Progenitor cell of endocrine pancreas (in vitro differentiated cells): ENCODE measurements at regions not wholly inside any gene's neighbourhood (a gene's known extent, or its start where the extent isn't known, plus 50 kb on each side); places are given as distances from the start of the nearest gene placed in this dataset.
"Not testable (repeated sequence)": the region's sequence is repeated elsewhere in the genome, so short reads cannot be mapped to it uniquely, and the experiment has no call there.

Experiments used
- DNase-seq: peaks from one replicate; pipeline ENCODE4 v3.0.0; 2021; ENCODE audit warnings: low spot score; ENCODE audit not compliant: unreplicated experiment
- H3K27ac Mint-ChIP-seq: 2 replicates; pipeline ENCODE4 v1.8.0; 2021; ENCODE audit warnings: mild to moderate bottlenecking, moderate library complexity, mixed read lengths
- H3K27me3 Mint-ChIP-seq: 2 replicates; pipeline ENCODE4 v1.8.0; 2021; ENCODE audit warnings: mixed read lengths
- H3K36me3 Mint-ChIP-seq: 2 replicates; pipeline ENCODE4 v1.8.0; 2022; ENCODE audit warnings: mixed read lengths; ENCODE audit not compliant: insufficient read depth
- H3K4me1 Mint-ChIP-seq: 2 replicates; pipeline ENCODE4 v1.8.0; 2021; ENCODE audit warnings: low read depth, mixed read lengths
- H3K4me3 Mint-ChIP-seq: 2 replicates; pipeline ENCODE4 v1.8.0; 2021; ENCODE audit warnings: low read depth, mild to moderate bottlenecking, moderate library complexity, mixed read lengths
- H3K9me3 Mint-ChIP-seq: 2 replicates; pipeline ENCODE4 v1.8.0; 2021; ENCODE audit warnings: low read depth, mixed read lengths

DNA sequence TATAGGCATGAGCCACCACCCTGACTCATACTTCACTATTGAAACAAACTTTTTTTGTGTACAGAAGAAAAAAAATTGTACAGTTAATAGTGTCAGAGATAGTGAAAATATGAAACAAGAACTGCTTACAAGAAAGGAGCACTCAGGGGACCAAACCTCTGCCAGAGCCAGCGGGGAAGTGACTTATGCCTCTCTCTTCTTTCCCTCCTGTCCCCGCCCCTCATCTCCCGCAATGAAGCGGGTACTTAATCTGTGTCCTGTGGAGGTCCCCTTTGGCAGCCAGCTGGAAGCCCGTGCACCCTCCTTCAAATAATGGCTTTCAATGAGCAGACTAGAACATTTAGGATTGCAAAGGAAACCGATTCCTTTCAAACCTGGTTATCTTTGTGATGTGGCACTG, 51.5 kb downstream of the PPIAL4A start:
- H3K27me3 Mint-ChIP-seq, H3K4me3 Mint-ChIP-seq, H3K9me3 Mint-ChIP-seq, H3K36me3 Mint-ChIP-seq, H3K27ac Mint-ChIP-seq, DNase-seq: not testable (repeated sequence)
- H3K4me1 Mint-ChIP-seq, result peaks cover 14% of the 10 kb centered on the region

- not testable (repeated sequence) for DNase-seq, H3K36me3 Mint-ChIP-seq, H3K27me3 Mint-ChIP-seq, H3K9me3 Mint-ChIP-seq
- Mint-ChIP-seq H3K4me3 (peak overlapping the region; percentile 85), H3K4me1 (peaks cover 14% of the 10 kb centered on the region), H3K27ac (peak overlapping the region; percentile 100)
These were observed 52.3 kb downstream of the PPIAL4A start for GRCh38 chr1:120941836-120942217.

DNA sequence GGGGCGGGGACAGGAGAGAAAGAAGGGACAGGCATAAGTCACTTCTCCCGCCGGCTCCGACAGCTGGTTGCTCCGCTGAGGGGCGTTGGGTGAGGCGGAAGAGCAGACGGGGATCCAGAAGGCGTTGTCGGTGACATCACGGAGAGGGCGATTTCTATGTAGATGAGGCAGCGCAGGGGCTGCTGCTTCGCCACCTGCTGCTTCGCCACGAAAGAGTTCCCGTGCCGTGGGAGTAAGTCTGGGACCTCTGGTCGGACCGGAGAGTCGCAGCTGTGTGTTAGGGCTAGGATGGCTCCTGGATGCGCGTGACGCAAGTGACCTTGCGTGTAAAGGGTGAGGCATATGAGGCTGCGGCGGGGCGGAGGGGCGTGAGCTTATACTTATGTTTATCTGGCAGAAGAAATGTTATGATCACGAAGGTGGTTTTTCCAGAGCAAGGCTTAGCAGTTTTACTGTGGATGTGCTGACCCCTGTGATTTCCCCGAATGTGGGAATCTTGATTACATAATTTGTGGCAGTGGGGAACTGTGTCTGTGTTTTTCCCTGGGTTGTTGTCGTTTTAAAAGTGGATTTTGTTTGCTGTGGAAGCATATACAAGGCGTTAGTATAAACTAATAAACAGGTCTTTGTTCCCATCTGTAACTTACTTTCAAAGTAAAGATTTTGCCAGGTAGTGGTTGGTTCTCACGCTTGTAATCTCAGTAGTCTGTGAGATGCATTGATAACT, 52.8 kb downstream of the PPIAL4A start:
- DNase-seq, result peak; percentile 24
- not testable (repeated sequence) for H3K27me3 Mint-ChIP-seq, H3K36me3 Mint-ChIP-seq, H3K9me3 Mint-ChIP-seq
- H3K4me1 Mint-ChIP-seq, result peaks cover 14% of the 10 kb centered on the region
- peak overlapping the region; percentile 85 for H3K4me3 Mint-ChIP-seq
- H3K27ac Mint-ChIP-seq, result peak overlapping the region; percentile 100

- Mint-ChIP-seq H3K4me3 (peak overlapping the region; percentile 85), H3K27ac (peak overlapping the region; percentile 100), H3K4me1 (peaks cover 14% of the 10 kb centered on the region)
- H3K9me3 Mint-ChIP-seq, DNase-seq, H3K36me3 Mint-ChIP-seq, H3K27me3 Mint-ChIP-seq: not testable (repeated sequence)
These were observed 53.4 kb downstream of the PPIAL4A start for GRCh38 chr1:120942945-120943319.

DNA sequence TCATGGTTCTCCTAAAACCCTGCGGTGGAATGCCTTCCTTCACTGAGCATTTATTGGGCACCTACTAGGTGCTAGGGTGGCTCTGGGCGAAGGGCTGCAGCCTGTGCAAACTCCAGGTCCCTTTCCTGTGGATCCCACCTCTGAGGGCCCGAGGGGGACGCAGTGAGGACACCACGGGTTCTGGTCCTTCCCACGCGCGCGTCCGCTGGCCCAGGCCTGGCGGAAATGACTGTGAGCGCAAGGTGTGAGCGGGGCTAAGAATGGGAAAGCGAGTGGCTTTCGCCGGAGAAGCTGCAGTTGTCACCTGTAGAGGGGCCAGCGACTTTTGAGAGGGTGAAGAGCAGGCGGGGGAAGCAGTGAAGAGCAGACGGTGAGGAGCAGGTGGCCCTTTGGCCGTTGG, 55.1 kb downstream of the PPIAL4A start:
- H3K4me3 Mint-ChIP-seq, DNase-seq, H3K9me3 Mint-ChIP-seq, H3K27me3 Mint-ChIP-seq, H3K36me3 Mint-ChIP-seq, H3K27ac Mint-ChIP-seq: not testable (repeated sequence)
- H3K4me1 Mint-ChIP-seq, result peaks cover 14% of the 10 kb centered on the region

- not testable (repeated sequence) for H3K4me3 Mint-ChIP-seq, DNase-seq, H3K36me3 Mint-ChIP-seq, H3K27ac Mint-ChIP-seq, H3K9me3 Mint-ChIP-seq, H3K27me3 Mint-ChIP-seq
- peaks cover 14% of the 10 kb centered on the region for H3K4me1 Mint-ChIP-seq
These were observed 55.6 kb downstream of the PPIAL4A start for GRCh38 chr1:120945122-120945521.

GRCh38 chr1:120947114-120947513, 57.5 kb downstream of the PPIAL4A start:
- not testable (repeated sequence) for H3K36me3 Mint-ChIP-seq, DNase-seq, H3K9me3 Mint-ChIP-seq, H3K4me3 Mint-ChIP-seq, H3K27ac Mint-ChIP-seq, H3K4me1 Mint-ChIP-seq, H3K27me3 Mint-ChIP-seq

DNA sequence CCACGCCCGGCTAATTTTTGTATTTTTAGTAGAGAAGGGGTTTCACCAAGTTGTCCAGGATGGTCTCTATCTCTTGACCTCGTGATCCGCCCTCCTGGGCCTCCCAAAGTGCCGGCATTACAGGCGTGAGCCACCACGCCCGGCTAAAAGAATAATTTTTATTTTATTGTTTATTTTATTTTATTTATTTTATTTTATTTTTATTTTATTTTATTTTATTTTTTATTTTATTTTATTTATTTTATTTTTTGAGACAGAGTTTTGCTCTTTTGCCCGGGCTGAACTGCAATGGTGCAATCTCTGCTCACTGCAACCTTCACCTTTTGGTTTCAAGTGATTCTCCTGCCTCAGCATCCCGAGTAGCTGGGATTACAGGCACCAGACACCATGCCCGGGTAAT, 60.2 kb downstream of the PPIAL4A start:
- H3K27me3 Mint-ChIP-seq, H3K4me1 Mint-ChIP-seq, DNase-seq, H3K9me3 Mint-ChIP-seq, H3K27ac Mint-ChIP-seq, H3K4me3 Mint-ChIP-seq, H3K36me3 Mint-ChIP-seq: not testable (repeated sequence)

- H3K4me3 Mint-ChIP-seq, DNase-seq, H3K4me1 Mint-ChIP-seq, H3K27ac Mint-ChIP-seq, H3K36me3 Mint-ChIP-seq, H3K9me3 Mint-ChIP-seq, H3K27me3 Mint-ChIP-seq: not testable (repeated sequence)
These were observed 61.1 kb downstream of the PPIAL4A start for GRCh38 chr1:120950633-120951032.

GRCh38 chr1:120951100-120951499, 61.5 kb downstream of the PPIAL4A start:
- H3K36me3 Mint-ChIP-seq, DNase-seq, H3K4me1 Mint-ChIP-seq, H3K9me3 Mint-ChIP-seq, H3K27ac Mint-ChIP-seq, H3K27me3 Mint-ChIP-seq, H3K4me3 Mint-ChIP-seq: not testable (repeated sequence)

- not testable (repeated sequence) for H3K36me3 Mint-ChIP-seq, H3K4me3 Mint-ChIP-seq, H3K27ac Mint-ChIP-seq, H3K4me1 Mint-ChIP-seq, H3K27me3 Mint-ChIP-seq, H3K9me3 Mint-ChIP-seq, DNase-seq
These were observed 62.8 kb downstream of the PPIAL4A start for GRCh38 chr1:120952207-120952870.

DNA sequence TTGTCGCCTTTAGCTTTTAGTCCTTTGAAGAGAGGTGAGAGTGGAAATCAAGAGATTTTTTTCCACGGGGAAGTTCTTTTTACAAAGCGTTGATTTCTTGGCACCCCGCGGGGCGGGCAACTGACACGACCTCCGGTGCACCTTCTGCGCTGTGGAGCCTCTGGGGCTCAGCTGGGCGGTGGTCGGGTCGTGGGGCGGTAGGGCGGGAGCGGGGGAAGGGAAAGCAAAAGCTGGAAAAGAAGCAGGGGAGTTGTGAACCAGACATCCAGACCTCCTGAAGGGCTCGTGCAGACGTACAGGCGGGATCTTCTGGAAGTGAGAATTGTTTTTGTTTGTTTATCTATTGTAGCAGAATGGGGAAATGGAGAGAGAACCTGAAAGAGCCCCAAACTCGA, 63.3 kb downstream of the PPIAL4A start:
- H3K27ac Mint-ChIP-seq, DNase-seq, H3K36me3 Mint-ChIP-seq, H3K27me3 Mint-ChIP-seq, H3K9me3 Mint-ChIP-seq, H3K4me1 Mint-ChIP-seq, H3K4me3 Mint-ChIP-seq: not testable (repeated sequence)
